GM13976 (cell line): ENCODE measurements at regions not wholly inside any gene's neighbourhood (a gene's known extent, or its start where the extent isn't known, plus 50 kb on each side); places are given as distances from the start of the nearest gene placed in this dataset.

ENCODE experiments used
- DNase-seq: peaks from one replicate; pipeline ENCODE4 v3.0.0; 2012; ENCODE audit warnings: low spot score
- in situ Hi-C: fragments of 300-500 bp; cut with MboI; formaldehyde crosslinking; loops from one replicate; pipeline ENCODE4 v1.12.0; 2022; ENCODE audit warnings: low sequenced_read_pairs, mixed read lengths, inconsistent platforms; ENCODE audit not compliant: unreplicated experiment
- TF ChIP-seq, protein P1 (sequence below): IDR thresholded peaks from 2 replicates; pipeline ENCODE4 v1.5.1; 2012; ENCODE audit warnings: borderline replicate concordance, mild to moderate bottlenecking; ENCODE audit not compliant: insufficient read depth; ENCODE audit errors: extremely low read depth, missing control alignments, control extremely low read depth

GRCh38 chr4:144894573-144894972 lies 203.4 kb downstream of the ANAPC10 start:
- TF ChIP-seq, protein P1, sequence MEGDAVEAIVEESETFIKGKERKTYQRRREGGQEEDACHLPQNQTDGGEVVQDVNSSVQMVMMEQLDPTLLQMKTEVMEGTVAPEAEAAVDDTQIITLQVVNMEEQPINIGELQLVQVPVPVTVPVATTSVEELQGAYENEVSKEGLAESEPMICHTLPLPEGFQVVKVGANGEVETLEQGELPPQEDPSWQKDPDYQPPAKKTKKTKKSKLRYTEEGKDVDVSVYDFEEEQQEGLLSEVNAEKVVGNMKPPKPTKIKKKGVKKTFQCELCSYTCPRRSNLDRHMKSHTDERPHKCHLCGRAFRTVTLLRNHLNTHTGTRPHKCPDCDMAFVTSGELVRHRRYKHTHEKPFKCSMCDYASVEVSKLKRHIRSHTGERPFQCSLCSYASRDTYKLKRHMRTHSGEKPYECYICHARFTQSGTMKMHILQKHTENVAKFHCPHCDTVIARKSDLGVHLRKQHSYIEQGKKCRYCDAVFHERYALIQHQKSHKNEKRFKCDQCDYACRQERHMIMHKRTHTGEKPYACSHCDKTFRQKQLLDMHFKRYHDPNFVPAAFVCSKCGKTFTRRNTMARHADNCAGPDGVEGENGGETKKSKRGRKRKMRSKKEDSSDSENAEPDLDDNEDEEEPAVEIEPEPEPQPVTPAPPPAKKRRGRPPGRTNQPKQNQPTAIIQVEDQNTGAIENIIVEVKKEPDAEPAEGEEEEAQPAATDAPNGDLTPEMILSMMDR, result no peak
- in situ Hi-C loops, result no loop called here
- no peak for DNase-seq

GRCh38 chr4:144899393-144899792 lies 198.6 kb downstream of the ANAPC10 start:
- in situ Hi-C loops, result no loop called here
- TF ChIP-seq, protein P1, result no peak
- DNase-seq, result no peak

DNA sequence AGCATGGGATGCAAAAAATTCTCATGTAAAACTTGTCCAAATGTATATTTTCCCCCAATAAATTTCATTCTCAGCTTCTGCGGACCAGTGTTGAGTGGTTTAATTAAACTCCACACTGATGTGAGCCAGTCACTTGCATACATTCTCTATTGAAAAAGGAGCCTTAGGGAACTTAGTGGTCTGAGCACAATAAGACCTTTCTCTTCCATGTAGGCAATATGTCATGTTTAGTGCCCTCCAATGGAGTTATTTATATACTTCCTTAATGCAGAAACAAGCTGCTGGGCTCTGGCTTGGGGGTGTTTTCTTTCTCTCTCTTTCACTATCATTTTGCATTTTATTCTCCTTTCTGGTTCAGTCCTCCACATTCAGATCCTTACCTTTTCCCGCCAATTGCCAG lies 196.9 kb downstream of the ANAPC10 start:
- TF ChIP-seq, protein P1, result no peak
- no peak for DNase-seq
- in situ Hi-C loops, result no loop called here

GRCh38 chr4:144902614-144903013 lies 195.4 kb downstream of the ANAPC10 start:
- DNase-seq, result no peak
- TF ChIP-seq, protein P1, result no peak
- in situ Hi-C loops, result no loop called here

GRCh38 chr4:144903953-144904711 lies 193.9 kb downstream of the ANAPC10 start:
- TF ChIP-seq, protein P1, result no peak
- in situ Hi-C loops, result no loop called here
- DNase-seq, result no peak

DNA sequence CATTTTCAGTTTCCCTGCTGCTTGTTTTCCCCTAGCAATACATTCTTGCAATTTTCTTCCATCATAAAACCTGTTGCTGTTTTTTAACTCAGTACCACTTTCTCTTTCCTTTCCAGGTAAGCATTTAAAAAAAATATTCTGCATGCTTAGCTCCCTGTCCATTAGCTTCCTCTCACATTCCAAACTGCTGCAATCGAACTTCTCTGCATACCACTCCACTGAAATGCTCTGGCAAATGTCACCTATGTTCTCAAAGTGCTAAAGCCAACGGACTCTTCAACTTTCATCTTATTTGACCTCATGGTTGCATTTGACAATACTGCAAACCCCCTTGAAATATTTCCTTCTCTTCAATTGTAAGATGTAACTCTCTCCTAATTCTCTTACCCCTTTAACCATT lies 192.7 kb downstream of the ANAPC10 start:
- DNase-seq, result no peak
- in situ Hi-C loops, result no loop called here
- TF ChIP-seq, protein P1, result no peak
